DMS53 (cell line): ENCODE measurements at regions not wholly inside any gene's neighbourhood (a gene's known extent, or its start where the extent isn't known, plus 50 kb on each side); places are given as distances from the start of the nearest gene placed in this dataset.

ENCODE experiments used
- DNase-seq: peaks from one replicate; lab custom pipeline; 2025; lab: John Stamatoyannopoulos, UW

GRCh38 chr6:54640911-54641310, 205.7 kb upstream of the FAM83B start:
- no peak for DNase-seq

- peak; percentile 44 for DNase-seq
Measured at GRCh38 chr6:54646069-54646950, 200.3 kb upstream of the FAM83B start.

- DNase-seq = no peak
Measured at GRCh38 chr6:54646951-54647664, 199.5 kb upstream of the FAM83B start.

- DNase-seq = peak; percentile 78
Measured at GRCh38 chr6:54654381-54654780, 192.2 kb upstream of the FAM83B start.

DNA sequence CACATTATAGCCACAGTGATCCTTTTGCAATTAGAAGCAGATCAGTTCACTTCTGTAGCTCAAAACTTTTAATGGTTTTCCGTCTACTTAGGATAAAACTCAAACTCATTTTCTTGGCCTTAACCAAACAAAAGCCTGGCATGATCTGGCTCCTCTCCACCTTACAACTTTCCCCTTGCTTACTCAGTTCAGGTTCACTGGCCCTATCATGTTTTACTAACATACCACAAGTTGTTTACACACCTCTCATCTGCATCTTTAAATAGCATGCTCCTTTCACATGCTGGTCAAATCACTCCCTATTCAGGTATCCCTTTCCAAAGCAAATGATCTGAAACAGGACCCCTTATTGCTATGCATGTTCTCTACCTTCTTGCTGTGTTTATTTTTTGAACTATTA, 191.4 kb upstream of the FAM83B start:
- peak; percentile 91 for DNase-seq

- DNase-seq = no peak
Measured at GRCh38 chr6:54665278-54665677, 181.3 kb upstream of the FAM83B start.

DNA sequence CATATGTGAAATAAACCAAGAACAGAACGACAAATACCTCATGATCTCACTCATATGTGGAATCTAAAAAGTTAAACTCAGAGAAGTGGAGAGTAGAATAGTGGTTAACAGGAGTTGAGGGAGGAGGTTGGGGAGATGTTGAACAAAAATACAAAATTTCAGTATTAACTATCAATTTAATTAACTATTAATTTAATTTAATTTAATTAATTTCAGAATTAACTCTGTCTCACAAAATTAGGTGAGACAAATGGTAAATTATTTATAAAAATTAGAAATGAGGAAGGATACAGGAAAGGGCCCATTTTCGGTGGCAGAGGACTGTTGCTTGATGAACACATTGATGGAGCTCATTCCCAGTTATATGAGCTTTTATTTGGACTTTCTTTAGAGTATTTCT, 166.0 kb upstream of the FAM83B start:
- DNase-seq = no peak

GRCh38 chr6:54681267-54681666, 165.3 kb upstream of the FAM83B start:
- DNase-seq = no peak

GRCh38 chr6:54681987-54682386, 164.6 kb upstream of the FAM83B start:
- no peak for DNase-seq

- no peak for DNase-seq
Measured at GRCh38 chr6:54689620-54690019, 157.0 kb upstream of the FAM83B start.

DNA sequence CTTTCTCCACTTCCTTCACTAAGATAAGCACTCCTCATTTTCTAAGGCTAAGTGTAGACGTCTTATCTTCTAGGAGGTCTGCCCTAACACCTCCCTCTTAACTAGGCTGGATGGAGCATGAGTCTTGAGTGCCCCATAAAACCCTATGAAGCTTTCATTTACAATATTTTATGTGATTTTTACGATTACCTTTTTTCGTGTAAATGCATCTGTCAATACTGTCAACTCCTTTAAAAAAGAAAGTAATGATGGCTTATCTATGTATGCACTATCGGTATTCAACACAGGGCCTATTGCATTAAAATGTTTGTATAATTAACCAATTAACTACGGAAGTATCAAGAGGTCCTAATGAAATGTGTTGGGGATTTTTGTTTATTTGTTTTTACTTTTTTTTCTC, 156.0 kb upstream of the FAM83B start:
- DNase-seq = no peak

DNA sequence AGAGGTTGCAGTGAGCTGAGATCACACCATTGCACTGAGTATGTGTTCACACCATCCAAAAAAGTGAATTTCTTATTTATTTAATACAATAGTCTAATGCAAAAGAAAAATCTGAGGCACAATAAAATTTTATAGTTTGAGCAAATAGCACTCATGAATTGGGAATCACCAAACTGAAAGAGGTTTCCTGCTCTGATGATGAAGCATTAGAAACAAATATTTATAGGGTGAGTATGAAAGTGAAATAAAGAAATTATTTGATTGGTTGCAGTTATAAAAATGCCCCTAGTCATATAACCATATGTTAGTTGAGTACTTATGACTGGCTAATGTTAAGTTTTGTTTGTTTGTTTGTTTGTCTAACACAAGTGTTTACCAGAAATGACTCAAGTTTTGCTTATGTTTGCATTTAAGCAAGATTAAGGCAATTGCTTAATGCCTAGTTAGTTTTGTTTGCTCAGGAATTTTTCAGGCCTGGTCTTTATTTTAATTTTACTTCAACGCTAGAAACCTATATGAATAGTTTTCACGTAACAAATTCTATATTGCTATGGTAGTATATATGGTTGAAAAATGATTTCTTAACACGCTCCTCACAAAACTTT, 151.5 kb upstream of the FAM83B start:
- DNase-seq = no peak

DNA sequence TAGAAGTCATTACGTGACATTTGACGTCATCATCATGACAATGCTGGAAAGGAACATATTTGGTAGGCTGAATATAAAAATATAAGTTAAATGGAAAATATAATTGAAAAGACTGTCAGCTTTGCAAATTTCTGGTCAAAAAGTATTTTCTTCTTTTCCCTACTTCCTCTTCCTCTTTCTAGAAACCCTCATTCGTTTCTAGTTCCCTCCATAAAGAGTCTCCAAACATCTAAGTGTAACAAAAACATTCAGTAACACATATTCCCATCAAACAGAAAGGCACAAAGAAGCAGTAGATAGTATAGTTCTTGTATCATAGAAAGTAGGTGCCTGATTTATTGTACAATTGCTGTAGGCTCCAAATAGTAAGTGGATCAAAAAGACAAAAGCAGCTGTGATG, 150.8 kb upstream of the FAM83B start:
- no peak for DNase-seq

DNA sequence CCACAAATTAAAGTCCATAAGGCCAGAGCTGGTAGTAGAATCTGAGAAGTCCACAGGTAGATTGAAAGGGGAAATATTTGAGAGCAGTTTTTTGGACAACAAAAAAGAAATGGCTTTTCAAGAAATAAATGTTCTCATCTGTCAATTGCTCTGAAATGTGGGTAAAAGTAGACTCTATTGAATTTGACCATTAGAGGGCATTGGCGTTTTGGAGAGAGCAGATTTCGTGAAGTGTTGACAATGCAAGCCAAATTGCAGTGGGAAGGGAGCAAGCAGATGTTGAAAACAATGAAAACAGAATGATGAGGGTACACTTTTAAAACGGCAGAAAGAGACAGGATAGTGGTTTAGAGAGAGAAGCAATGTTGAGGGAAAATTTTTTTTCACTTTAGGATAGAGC, 149.1 kb upstream of the FAM83B start:
- DNase-seq = no peak

DNA sequence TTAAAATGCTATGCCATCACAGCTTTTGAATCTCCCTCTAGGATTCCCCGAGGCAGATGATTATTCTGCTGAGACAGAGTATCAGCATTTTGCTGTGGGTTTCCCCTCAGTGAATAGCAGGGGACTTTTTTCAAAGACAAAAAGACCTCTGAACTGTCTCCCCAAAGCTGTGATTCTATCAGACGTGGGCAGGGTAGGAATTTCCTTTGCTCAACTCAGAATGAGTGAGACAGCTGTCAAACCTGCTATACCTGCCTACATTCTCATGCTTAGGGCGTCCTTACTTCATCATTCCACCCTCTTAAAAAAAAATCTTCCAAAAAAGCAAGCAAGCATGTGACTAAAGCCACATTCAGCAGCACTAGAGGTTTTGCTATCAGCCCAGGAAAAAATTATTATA, 147.6 kb upstream of the FAM83B start:
- DNase-seq = no peak

DNA sequence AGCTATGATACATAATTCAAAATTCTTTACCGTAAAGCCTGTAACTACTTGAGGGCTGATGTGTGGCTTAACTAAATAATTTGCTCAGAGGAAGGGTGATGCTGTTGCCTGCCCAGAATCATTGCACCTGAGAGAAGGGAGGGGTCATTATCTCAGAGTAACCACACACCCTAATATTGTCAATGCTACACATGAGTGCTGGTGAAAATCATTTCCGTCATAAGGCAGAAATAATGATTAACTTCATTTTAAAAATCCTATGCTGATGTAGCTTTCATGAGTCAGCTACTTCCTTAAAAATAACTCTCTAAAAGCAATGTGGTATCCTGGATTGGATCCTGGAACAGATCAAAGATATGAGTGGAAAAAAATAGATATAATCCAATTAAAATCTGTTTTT, 146.4 kb upstream of the FAM83B start:
- no peak for DNase-seq

- no peak for DNase-seq
Measured at GRCh38 chr6:54702772-54703171, 143.8 kb upstream of the FAM83B start.

- DNase-seq = no peak
Measured at GRCh38 chr6:54706391-54706790, 140.2 kb upstream of the FAM83B start.

DNA sequence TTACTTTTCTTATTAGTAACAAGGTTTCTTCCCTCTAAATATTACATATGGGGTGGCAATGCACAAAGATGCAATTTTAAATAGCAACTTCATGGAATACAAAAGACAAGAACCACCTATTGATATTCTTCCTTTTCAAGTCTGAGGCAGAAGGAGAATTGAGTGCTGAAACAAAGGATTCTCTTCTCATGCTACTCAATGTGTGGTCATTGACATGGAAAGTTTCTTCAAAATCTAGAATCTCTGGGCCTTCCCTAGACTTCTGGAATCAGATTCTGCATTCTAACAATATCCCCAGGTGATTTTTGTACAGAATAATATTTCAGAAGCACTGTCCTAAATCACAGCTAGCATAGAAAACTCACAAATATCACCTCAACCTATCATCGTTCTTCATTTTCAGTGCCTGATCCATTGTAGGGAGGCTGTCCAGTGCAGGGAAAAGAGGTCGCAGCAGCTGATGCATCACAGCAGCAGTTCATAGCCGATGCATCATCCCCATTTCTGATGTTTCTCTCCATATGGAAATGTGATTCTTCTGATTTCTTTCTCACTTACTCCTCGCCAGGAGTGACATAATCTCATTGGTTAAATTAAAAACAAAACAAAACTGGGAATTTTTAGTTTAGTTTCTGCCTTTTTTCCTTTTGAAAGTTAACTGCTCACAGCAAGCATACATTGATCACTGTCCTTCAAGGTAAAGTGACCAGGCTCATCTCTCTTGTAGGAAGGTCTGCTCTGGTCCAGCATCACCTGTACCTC, 139.5 kb upstream of the FAM83B start:
- no peak for DNase-seq

DNA sequence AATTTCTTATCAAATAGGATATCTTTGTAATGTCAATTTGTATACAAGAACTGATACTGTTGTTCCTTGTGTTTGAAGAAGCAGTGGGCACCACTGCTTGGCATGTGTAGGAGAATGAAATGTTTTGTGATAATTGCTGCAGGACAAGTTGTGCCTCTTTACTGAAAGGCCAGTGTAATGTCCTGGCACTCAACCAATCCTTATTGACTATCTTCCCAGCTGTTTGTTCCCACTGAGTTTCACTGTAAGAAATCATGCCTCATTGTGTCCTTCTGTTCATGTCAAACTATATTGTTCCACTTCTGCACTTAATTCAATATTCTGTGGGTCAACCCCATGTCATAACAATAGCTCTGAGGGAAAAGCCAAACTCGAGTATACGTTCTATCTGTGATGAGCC, 136.1 kb upstream of the FAM83B start:
- DNase-seq = no peak

GRCh38 chr6:54716010-54716409, 130.6 kb upstream of the FAM83B start:
- DNase-seq = no peak

- DNase-seq = no peak
Measured at GRCh38 chr6:54716877-54717276, 129.7 kb upstream of the FAM83B start.
